Endometrial microvascular endothelial cells (primary cell): ENCODE measurements at regions not wholly inside any gene's neighbourhood (a gene's known extent, or its start where the extent isn't known, plus 50 kb on each side); places are given as distances from the start of the nearest gene placed in this dataset.
"Not testable (repeated sequence)": the region's sequence is repeated elsewhere in the genome, so short reads cannot be mapped to it uniquely, and the experiment has no call there.

Source experiments
- in situ Hi-C: cut with HindIII; loops from 2 replicates; pipeline ENCODE4 v1.10.0; 2017; ENCODE audit warnings: low sequenced_read_pairs, low pct_unique_long_range_greater_than_20kb; ENCODE audit errors: inconsistent ontology term

GRCh38 chr3:101913168-101913567 is 63.9 kb downstream of the NFKBIZ start:
- in situ Hi-C loops = no loop called here

GRCh38 chr3:101917761-101918160 is 68.4 kb downstream of the NFKBIZ start:
- in situ Hi-C loops = not testable (repeated sequence)

- in situ Hi-C loops = not testable (repeated sequence)
Measured at GRCh38 chr3:101922151-101922725, 72.9 kb downstream of the NFKBIZ start.

- in situ Hi-C loops = not testable (repeated sequence)
Measured at GRCh38 chr3:101924621-101925020, 75.3 kb downstream of the NFKBIZ start.

GRCh38 chr3:101925124-101925523 is 75.8 kb downstream of the NFKBIZ start:
- in situ Hi-C loops = not testable (repeated sequence)

GRCh38 chr3:101925564-101925963 is 76.2 kb downstream of the NFKBIZ start:
- in situ Hi-C loops = no loop called here

- in situ Hi-C loops = no loop called here
Measured at GRCh38 chr3:101926594-101927105, 77.3 kb downstream of the NFKBIZ start.

GRCh38 chr3:101928890-101929289 is 79.6 kb downstream of the NFKBIZ start:
- in situ Hi-C loops = no loop called here

- in situ Hi-C loops = no loop called here
Measured at GRCh38 chr3:101931081-101931480, 81.8 kb downstream of the NFKBIZ start.

GRCh38 chr3:101932326-101933068 is 83.2 kb downstream of the NFKBIZ start:
- in situ Hi-C loops = no loop called here

GRCh38 chr3:101936419-101937356 is 87.4 kb downstream of the NFKBIZ start:
- in situ Hi-C loops = no loop called here

GRCh38 chr3:101938262-101938847 is 89.0 kb downstream of the NFKBIZ start:
- in situ Hi-C loops = no loop called here

GRCh38 chr3:101939361-101940049 is 90.2 kb downstream of the NFKBIZ start:
- in situ Hi-C loops = no loop called here

- in situ Hi-C loops = no loop called here
Measured at GRCh38 chr3:101940521-101941317, 91.4 kb downstream of the NFKBIZ start.

GRCh38 chr3:101941318-101942040 is 92.2 kb downstream of the NFKBIZ start:
- in situ Hi-C loops = no loop called here

- in situ Hi-C loops = no loop called here
Measured at GRCh38 chr3:101942356-101942755, 93.0 kb downstream of the NFKBIZ start.

- in situ Hi-C loops = no loop called here
Measured at GRCh38 chr3:101943029-101943428, 93.7 kb downstream of the NFKBIZ start.
